OCI-LY7 (cell line): ENCODE measurements at regions not wholly inside any gene's neighbourhood (a gene's known extent, or its start where the extent isn't known, plus 50 kb on each side); places are given as distances from the start of the nearest gene placed in this dataset.

ENCODE experiments used
- CTCF ChIP-seq: fragments of 200-600 bp; sonication (generic); conservative IDR thresholded peaks from 2 replicates; pipeline ENCODE4 v1.5.1; 2014; ENCODE audit warnings: mild to moderate bottlenecking, antibody characterized with exemption, low read length, moderate library complexity, mixed read lengths
- EZH2phosphoT487 ChIP-seq: fragments of 200-600 bp; sonication (generic); IDR thresholded peaks from 2 replicates; pipeline ENCODE4 v1.6.1; 2018; ENCODE audit warnings: low read depth, borderline replicate concordance, mild to moderate bottlenecking, mixed run types, antibody characterized with exemption, low read length, moderate library complexity, mixed read lengths

DNA sequence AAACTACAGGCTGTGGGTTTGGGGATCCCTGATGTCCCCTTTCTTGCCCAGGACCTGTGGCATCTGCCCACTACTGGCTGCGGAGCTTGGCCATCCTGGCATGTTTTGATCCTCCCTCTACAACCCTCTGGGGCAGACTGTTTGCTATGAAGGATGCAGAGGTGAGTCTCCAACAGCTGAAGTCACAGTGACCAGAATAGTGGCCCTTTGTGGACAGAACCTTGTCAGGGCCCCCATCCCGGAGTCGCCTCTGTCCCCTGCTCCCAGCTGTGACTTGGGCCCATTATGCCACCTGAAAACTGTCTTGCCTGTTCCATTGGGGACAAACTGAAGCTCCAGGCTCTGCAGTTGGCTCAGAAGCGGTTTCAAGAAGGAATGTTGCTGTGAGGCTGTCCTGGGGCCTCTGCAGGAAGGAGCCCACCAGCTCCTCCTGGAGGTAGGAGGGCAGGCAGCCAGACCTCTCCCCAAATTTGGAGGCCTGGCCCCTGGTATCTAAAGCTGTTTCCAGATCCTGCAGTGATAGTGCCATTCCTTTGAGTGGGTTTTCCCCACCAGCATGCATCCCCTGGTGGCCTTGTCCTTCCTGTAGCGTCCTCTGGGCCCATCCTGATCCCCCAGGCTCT is 93.3 kb downstream of the BARX1 start:
- no peak for TF ChIP-seq CTCF
- no peak for TF ChIP-seq EZH2phosphoT487
